Cardiac muscle cell (in vitro differentiated cells and primary cell): ENCODE measurements at regions not wholly inside any gene's neighbourhood (a gene's known extent, or its start where the extent isn't known, plus 50 kb on each side); places are given as distances from the start of the nearest gene placed in this dataset.
A peak's percentile ranks its signal among the peaks of the same experiment; 100 is the strongest.

Source experiments
- DNase-seq, 2 donors: peaks; one replicate each; pipeline versions ENCODE4 v3.0.0 to v3.0.0-alpha.2; 2010 to 2017; ENCODE audit warnings: low read depth in 1 of 2, low spot score in 1 of 2
- H3K27ac ChIP-seq: fragments of 200-600 bp; sonication (generic); 2 replicates; pipeline ENCODE4 v1.5.1; 2016
- H3K27me3 ChIP-seq: fragments of 200-600 bp; sonication (generic); 2 replicates; pipeline ENCODE4 v1.6.0; 2016; ENCODE audit warnings: control low read depth
- H3K36me3 ChIP-seq: fragments of 200-600 bp; sonication (generic); 2 replicates; pipeline ENCODE4 v1.5.1; 2016; ENCODE audit warnings: control low read depth
- H3K4me1 ChIP-seq: fragments of 200-600 bp; sonication (generic); 2 replicates; pipeline ENCODE4 v1.8.1; 2017; ENCODE audit warnings: low read depth, mild to moderate bottlenecking, mixed run types
- H3K4me3 ChIP-seq: fragments of 200-600 bp; sonication (generic); 2 replicates; pipeline ENCODE4 v1.5.1; 2016; ENCODE audit warnings: mild to moderate bottlenecking
- H3K9me3 ChIP-seq: fragments of 200-600 bp; sonication (generic); 2 replicates; pipeline ENCODE4 v1.5.1; 2017; ENCODE audit warnings: low read depth, mild to moderate bottlenecking, control low read depth
- CTCF ChIP-seq: IDR thresholded peaks from 2 replicates; pipeline ENCODE4 v1.5.1; 2012; ENCODE audit warnings: low read depth, mild to moderate bottlenecking, low read length

DNA sequence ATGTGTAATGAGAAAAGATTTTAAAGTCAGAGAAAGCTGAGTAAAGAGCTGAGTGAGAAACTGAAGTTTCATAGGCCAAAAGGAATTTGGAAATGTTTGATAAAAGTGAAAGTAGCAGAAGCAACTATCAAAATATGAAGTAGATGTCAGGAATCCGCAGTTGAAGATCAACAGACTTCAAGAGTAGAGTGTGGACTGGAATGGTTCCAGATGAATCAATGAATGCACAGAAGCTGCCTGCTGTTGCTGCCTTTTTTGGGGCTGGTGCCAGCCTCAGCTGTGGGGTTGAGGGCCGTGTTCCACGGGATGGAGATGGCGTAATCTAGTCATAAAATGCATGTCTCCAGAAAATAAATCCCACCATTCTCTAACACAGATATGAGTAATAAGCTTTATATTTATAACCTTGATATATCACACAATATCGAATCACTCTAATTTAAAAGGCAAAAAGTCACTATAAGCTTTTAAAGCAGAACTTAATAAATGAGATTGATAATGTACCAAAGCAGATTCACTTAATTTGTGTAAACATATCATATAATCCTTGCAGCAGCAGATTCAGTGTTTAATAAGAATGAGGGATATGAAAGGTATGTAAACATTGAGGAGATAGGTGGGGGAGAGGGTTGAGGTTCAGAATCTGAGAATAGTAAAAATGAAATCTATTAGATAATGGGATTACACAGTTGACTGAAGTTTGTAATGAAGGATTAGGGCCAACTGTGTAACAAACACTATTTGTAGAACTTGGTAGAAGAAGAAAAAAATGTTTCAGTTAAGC lies 652.3 kb upstream of the FTMT start:
- Histone ChIP-seq H3K9me3 (no peaks in the 10 kb centered on the region), H3K4me1 (no peaks in the 10 kb centered on the region), H3K27ac (no peak overlapping the region), H3K4me3 (no peak overlapping the region), H3K27me3 (no peaks in the 10 kb centered on the region), H3K36me3 (no peaks in the 10 kb centered on the region)
- DNase-seq = peak in 1 of 2 donors; percentile 94
- no peak for TF ChIP-seq CTCF

GRCh38 chr5:121218086-121218485 lies 633.6 kb upstream of the FTMT start:
- no peak for TF ChIP-seq CTCF
- no peak overlapping the region for H3K27ac ChIP-seq

GRCh38 chr5:121221483-121221882 lies 630.2 kb upstream of the FTMT start:
- no peak for TF ChIP-seq CTCF
- Histone ChIP-seq H3K27me3 (no peaks in the 10 kb centered on the region), H3K9me3 (no peaks in the 10 kb centered on the region)

More at GRCh38 chr5:121218086-121218485, 633.6 kb upstream of the FTMT start:
- no peak for DNase-seq
- H3K4me1 ChIP-seq = no peaks in the 10 kb centered on the region
- no peaks in the 10 kb centered on the region for H3K27me3 ChIP-seq
- H3K36me3 ChIP-seq = no peaks in the 10 kb centered on the region
- no peaks in the 10 kb centered on the region for H3K9me3 ChIP-seq
- H3K4me3 ChIP-seq = no peak overlapping the region

GRCh38 chr5:121226765-121227164 lies 624.9 kb upstream of the FTMT start:
- Histone ChIP-seq H3K27ac (no peak overlapping the region), H3K27me3 (no peaks in the 10 kb centered on the region), H3K4me3 (no peak overlapping the region), H3K9me3 (no peaks in the 10 kb centered on the region), H3K36me3 (no peaks in the 10 kb centered on the region), H3K4me1 (no peaks in the 10 kb centered on the region)
- no peak for DNase-seq
- TF ChIP-seq CTCF = no peak

More at GRCh38 chr5:121221483-121221882, 630.2 kb upstream of the FTMT start:
- H3K27ac ChIP-seq = no peak overlapping the region
- no peaks in the 10 kb centered on the region for H3K36me3 ChIP-seq
- no peak for DNase-seq
- no peaks in the 10 kb centered on the region for H3K4me1 ChIP-seq
- no peak overlapping the region for H3K4me3 ChIP-seq

GRCh38 chr5:121239951-121240350 lies 611.7 kb upstream of the FTMT start:
- no peak for DNase-seq
- Histone ChIP-seq H3K27ac (no peak overlapping the region), H3K4me3 (no peak overlapping the region), H3K27me3 (no peaks in the 10 kb centered on the region), H3K9me3 (no peaks in the 10 kb centered on the region), H3K4me1 (no peaks in the 10 kb centered on the region), H3K36me3 (no peaks in the 10 kb centered on the region)
- TF ChIP-seq CTCF = no peak
